ENCODE measurements at regions not wholly inside any gene's neighbourhood (a gene's known extent, or its start where the extent isn't known, plus 50 kb on each side); places are given as distances from the start of the nearest gene placed in this dataset.
A peak's percentile ranks its signal among the peaks of the same experiment; 100 is the strongest.

GRCh38 chr7:49247759-49248158 lies 323.4 kb downstream of the CDC14C start:
- no peak for DNase-seq (ENCODE audit: low spot score)

- DNase-seq (ENCODE audit: low spot score): no peak
These were observed 330.7 kb downstream of the CDC14C start for GRCh38 chr7:49255054-49255453.

DNA sequence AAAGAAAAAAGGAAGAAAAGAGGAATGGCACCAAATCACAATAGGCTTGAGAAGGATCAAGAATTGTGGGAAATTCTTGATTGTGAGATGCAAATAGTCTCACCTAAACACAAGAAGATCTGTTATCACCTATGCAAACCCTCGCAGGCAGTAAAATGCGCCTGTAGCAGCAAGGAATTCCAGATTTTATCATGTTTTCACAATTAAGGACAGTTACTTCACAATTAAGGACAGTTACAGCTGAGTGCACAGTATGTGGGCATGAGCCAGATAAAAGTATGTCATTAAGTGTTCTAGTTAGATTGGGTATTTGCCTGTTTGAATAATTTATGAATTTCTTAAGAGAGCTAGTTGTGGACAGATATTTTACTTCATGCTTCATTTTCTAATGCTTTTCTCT lies 336.2 kb downstream of the CDC14C start:
- DNase-seq (ENCODE audit: low spot score): no peak

GRCh38 chr7:49261928-49262327 lies 337.6 kb downstream of the CDC14C start:
- no peak for DNase-seq (ENCODE audit: low spot score)

- no peak for DNase-seq (ENCODE audit: low spot score)
These were observed 340.2 kb downstream of the CDC14C start for GRCh38 chr7:49264530-49264929.

GRCh38 chr7:49273897-49274296 lies 349.6 kb downstream of the CDC14C start:
- no peak for DNase-seq (ENCODE audit: low spot score)

DNA sequence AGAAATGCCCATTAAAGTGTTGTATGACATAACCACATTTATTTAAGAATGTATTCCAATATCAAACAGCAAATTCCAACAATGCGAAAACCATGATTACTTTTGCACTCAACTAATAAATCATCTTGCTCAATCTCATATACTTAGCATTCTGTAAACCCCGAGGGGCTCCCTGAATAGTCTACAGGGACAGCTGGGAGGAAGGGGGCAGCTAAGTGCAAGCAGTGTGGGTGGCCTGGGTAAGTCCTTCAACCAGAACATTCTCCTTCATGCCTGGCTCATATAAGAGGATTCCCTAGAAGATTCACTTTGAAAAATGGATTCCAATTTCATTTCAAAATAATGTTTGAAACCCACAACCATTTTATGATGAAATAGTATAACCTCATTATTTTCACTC lies 355.5 kb downstream of the CDC14C start:
- no peak for DNase-seq (ENCODE audit: low spot score)

DNA sequence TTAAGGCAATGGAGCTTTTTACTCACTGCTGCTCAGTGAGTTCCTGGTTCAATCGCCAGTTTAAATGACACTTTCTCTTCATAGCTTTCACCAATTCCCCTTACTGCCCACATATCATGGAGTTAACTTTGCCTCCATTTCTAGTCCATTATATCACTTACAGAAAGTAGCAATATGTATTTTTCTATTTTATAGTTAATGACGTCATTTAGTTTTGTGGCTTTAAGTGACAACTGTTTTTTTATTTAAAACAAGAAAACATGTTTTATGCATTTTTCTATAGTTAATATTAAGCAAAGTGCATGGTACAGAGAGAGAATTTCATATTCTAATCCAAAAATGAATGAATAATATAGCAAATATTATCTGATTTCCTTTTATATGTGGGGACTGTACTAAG lies 363.3 kb downstream of the CDC14C start:
- DNase-seq (ENCODE audit: low spot score): no peak

- peak; percentile 45 for DNase-seq (ENCODE audit: low spot score)
These were observed 370.3 kb downstream of the CDC14C start for GRCh38 chr7:49294611-49295010.

GRCh38 chr7:49295146-49295545 lies 370.8 kb downstream of the CDC14C start:
- DNase-seq (ENCODE audit: low spot score): peak; percentile 80

DNA sequence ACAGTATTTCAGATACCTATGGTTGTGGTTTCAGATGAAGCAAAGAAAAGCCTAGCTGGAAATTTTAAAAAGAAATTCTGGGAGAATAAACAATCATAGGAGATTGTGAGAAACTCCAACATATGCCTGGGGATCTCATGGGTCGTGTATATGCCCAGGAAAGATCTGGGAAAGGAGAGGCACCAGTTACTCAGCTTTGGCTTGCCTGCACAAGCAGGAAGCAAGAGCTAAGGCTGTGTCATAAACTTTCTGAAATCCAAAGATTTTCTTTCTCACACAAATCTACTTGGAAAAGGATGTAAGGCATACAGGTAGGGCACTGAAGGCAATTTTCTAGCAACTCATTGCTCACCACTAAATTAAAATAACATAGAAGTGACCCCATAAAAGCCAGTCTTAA lies 373.6 kb downstream of the CDC14C start:
- no peak for DNase-seq (ENCODE audit: low spot score)

- no peak for DNase-seq (ENCODE audit: low spot score)
These were observed 384.4 kb downstream of the CDC14C start for GRCh38 chr7:49308787-49309186.

DNA sequence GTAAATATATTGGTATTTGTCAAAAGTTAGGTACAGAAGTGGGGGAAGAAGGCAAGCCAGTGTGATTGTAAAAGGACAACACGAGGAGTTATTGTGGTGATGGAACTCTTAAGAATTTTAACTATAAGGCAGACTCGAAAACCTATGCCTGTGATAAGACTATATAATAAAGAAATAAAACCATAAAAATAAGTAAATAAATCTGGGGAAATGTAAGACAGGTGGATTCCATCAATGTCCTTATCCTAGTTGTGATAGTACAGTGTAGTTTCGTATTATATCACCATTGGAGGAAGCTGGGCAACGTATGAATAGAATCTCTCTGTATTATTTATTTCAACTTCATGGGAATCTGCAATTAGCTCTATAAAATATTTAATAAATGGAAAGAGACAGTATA lies 395.7 kb downstream of the CDC14C start:
- DNase-seq (ENCODE audit: low spot score): no peak

- no peak for DNase-seq (ENCODE audit: low spot score)
These were observed 397.5 kb downstream of the CDC14C start for GRCh38 chr7:49321843-49322242.

DNA sequence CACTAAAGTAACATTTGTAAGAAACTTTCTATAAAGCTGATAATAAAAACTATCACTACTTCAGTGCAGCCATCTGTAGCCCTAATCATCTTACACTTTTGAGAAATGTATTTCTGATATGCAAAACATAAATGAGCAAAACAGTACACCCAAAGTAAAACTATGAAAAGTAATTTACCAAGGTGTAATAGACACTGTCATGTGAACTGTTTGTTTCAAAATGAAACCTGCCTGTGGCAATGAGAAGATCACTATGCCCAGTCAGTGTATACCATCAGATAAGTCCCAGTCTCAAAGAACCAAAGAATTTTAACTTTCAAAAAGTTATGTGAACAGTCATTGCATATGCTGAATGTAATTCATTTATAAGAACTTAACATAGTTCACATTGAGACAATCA lies 398.1 kb downstream of the CDC14C start:
- DNase-seq (ENCODE audit: low spot score): no peak

DNA sequence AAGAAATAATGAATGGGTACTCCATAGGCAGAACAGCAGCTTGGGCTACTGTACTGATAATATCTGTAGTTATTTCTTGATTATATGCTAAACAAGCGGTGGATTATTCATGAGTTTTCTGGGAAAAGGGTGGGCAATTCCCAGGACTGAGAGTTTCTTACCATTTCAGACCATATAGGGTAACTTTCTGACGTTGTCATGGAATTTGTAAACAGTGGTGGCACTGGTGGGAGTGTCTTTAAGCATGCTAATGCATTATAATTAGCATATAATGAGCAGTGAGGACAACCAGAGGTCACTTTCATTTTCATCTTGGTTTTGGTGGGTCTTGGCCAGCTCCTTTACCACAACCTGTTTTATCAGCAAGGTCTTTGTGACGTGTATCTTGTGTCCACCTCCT lies 399.7 kb downstream of the CDC14C start:
- peak; percentile 48 for DNase-seq (ENCODE audit: low spot score)

- peak; percentile 84 for DNase-seq (ENCODE audit: low spot score)
These were observed 400.4 kb downstream of the CDC14C start for GRCh38 chr7:49324707-49325106.

GRCh38 chr7:49325571-49325970 lies 401.2 kb downstream of the CDC14C start:
- no peak for DNase-seq (ENCODE audit: low spot score)

GRCh38 chr7:49327155-49327554 lies 402.8 kb downstream of the CDC14C start:
- no peak for DNase-seq (ENCODE audit: low spot score)

- DNase-seq (ENCODE audit: low spot score): no peak
These were observed 409.0 kb downstream of the CDC14C start for GRCh38 chr7:49333180-49333881.

DNA sequence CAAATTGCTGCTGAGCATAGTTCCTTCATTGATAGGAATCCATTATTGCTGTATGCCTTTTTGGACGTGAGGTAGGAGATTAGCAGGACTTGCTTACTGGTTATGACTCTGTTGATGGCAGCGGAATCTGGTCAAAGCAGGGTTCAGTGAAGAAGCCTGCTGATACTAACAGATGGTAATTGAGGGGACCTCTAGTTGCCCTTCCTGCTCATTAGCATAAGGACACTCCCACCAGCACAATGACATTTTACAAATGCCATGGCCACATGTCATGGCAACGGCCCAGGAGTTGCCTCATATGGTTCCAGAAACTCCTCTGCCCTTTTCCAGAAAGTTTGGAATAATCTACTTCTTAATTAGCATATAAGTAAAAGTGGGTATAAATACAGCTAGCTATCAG lies 417.5 kb downstream of the CDC14C start:
- no peak for DNase-seq (ENCODE audit: low spot score)

DNA sequence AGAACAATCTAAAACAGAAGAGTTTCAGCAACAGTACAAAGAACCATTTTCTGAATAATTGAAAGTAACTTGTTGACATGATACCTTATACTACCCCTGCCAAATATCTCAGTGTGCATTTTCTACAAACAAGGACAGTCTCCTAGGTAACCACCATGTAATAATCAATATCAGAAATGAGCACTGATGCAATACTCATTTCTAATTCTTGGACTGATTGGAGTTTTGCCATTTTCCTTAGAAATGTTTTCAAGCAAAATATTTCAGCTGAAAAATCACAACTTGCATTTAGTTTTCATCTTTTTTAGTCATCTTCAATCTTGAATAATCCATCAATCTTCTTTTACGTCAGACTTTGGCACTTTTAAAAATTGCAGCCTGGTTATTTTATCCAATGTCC lies 420.2 kb downstream of the CDC14C start:
- DNase-seq (ENCODE audit: low spot score): no peak

DNA sequence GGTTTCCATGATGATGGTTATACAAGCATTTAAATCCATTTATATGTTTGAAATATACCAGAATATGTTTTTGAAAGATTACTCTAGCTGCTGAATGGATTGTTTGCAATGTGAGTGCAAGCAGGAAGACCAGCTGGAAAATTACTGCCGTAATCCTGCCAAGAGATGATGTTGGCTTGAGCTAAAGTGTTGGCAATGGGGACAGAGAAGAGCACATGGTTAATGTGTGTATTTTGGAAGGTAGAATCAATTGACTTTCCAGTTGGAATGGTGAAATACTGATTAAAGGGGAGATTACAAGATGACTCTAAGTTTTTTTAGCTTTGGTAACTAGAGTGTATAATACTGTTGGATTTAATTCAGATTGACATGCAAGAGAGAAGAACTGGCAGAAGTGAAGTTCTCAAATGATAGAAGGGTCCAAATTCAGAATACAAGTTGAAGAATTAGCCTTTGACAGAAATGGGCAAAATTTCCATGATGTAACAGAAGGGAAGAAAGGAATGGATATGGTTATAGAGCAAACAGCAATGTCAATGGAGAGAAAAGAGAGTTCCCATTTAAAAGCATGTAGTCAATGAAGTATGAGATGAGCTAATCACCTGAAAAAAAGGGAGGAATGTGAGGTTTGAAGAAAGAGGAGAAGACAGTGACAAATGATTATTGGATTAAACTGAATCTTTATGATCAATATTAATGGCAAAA lies 422.0 kb downstream of the CDC14C start:
- no peak for DNase-seq (ENCODE audit: low spot score)

DNA sequence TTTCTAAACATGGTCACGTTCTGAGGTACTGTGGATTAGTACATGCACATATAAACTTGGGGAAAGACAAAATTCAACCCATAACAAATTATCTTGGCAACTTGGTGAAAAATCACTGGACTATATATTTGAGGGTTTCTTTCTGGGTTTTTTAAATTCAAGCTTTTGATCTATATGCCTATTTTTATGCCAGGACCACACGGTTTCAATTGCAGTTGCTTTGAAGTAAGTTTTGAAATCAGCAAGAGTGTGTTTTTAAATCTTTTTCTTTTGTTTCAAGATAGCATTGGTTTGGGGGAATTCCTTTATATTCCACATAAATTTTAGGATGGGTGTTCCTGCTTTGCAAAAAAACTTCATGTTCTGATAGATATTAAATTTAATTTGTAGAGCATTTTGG lies 406.4 kb upstream of the VWC2 start:
- no peak for DNase-seq (ENCODE audit: low spot score)
